Neuron (in vitro differentiated cells): ENCODE measurements at regions not wholly inside any gene's neighbourhood (a gene's known extent, or its start where the extent isn't known, plus 50 kb on each side); places are given as distances from the start of the nearest gene placed in this dataset.
"Not testable (repeated sequence)": the region's sequence is repeated elsewhere in the genome, so short reads cannot be mapped to it uniquely, and the experiment has no call there.

Source experiments
- H2AFZ ChIP-seq: one replicate; pipeline ENCODE4 v1.6.1; 2013; ENCODE audit warnings: low read depth, mild to moderate bottlenecking, inconsistent platforms, low read length, moderate library complexity
- H3K27me3 ChIP-seq: one replicate; pipeline ENCODE4 v1.6.1; 2013; ENCODE audit warnings: low read length; ENCODE audit not compliant: insufficient read depth
- H3K36me3 ChIP-seq: one replicate; pipeline ENCODE4 v1.6.1; 2013; ENCODE audit warnings: low read length; ENCODE audit not compliant: insufficient read depth
- H3K4me1 ChIP-seq: one replicate; pipeline ENCODE4 v1.6.1; 2013; ENCODE audit warnings: low read length; ENCODE audit not compliant: insufficient read depth
- H3K4me3 ChIP-seq: 2 replicates; pipeline ENCODE4 v1.5.1; 2013; ENCODE audit warnings: mild to moderate bottlenecking, low read length, moderate library complexity
- H3K9me3 ChIP-seq: one replicate; pipeline ENCODE4 v1.6.1; 2013; ENCODE audit warnings: low read length

- no peak overlapping the region for H3K4me3 ChIP-seq
- no peaks in the 10 kb centered on the region for H3K27me3 ChIP-seq
- H3K36me3 ChIP-seq, result no peaks in the 10 kb centered on the region
- H3K9me3 ChIP-seq, result no peaks in the 10 kb centered on the region
- no peaks in the 10 kb centered on the region for H3K4me1 ChIP-seq
- H2AFZ ChIP-seq, result no peak overlapping the region
These were observed 550.6 kb upstream of the ACVR2A start for GRCh38 chr2:147293991-147294824.

- H3K27me3 ChIP-seq, result no peaks in the 10 kb centered on the region
- H3K4me1 ChIP-seq, result no peaks in the 10 kb centered on the region
- H3K4me3 ChIP-seq, result no peak overlapping the region
- no peak overlapping the region for H2AFZ ChIP-seq
- H3K36me3 ChIP-seq, result no peaks in the 10 kb centered on the region
- H3K9me3 ChIP-seq, result no peaks in the 10 kb centered on the region
These were observed 556.7 kb upstream of the ACVR2A start for GRCh38 chr2:147288131-147288530.

GRCh38 chr2:147275943-147276342, 568.9 kb upstream of the ACVR2A start:
- no peaks in the 10 kb centered on the region for H3K27me3 ChIP-seq
- peaks cover 3% of the 10 kb centered on the region for H3K4me1 ChIP-seq
- H3K9me3 ChIP-seq, result no peaks in the 10 kb centered on the region
- H3K4me3 ChIP-seq, result no peak overlapping the region
- H2AFZ ChIP-seq, result no peak overlapping the region
- H3K36me3 ChIP-seq, result no peaks in the 10 kb centered on the region

GRCh38 chr2:147273628-147274027, 571.2 kb upstream of the ACVR2A start:
- Histone ChIP-seq H3K36me3 (no peaks in the 10 kb centered on the region), H3K27me3 (no peaks in the 10 kb centered on the region), H2AFZ (no peak overlapping the region), H3K9me3 (peaks cover 9% of the 10 kb centered on the region), H3K4me3 (no peak overlapping the region), H3K4me1 (peaks cover 3% of the 10 kb centered on the region)

- no peaks in the 10 kb centered on the region for H3K36me3 ChIP-seq
- H3K4me1 ChIP-seq, result peaks cover 3% of the 10 kb centered on the region
- no peaks in the 10 kb centered on the region for H3K27me3 ChIP-seq
- H3K4me3 ChIP-seq, result no peak overlapping the region
- H3K9me3 ChIP-seq, result peaks cover 9% of the 10 kb centered on the region
- no peak overlapping the region for H2AFZ ChIP-seq
These were observed 571.7 kb upstream of the ACVR2A start for GRCh38 chr2:147273106-147273505.

- not testable (repeated sequence) for H2AFZ ChIP-seq, H3K27me3 ChIP-seq, H3K36me3 ChIP-seq, H3K4me3 ChIP-seq, H3K4me1 ChIP-seq
- H3K9me3 ChIP-seq, result peaks cover 11% of the 10 kb centered on the region
These were observed 575.2 kb upstream of the ACVR2A start for GRCh38 chr2:147269581-147269980.

- Histone ChIP-seq H3K27me3 (no peaks in the 10 kb centered on the region), H3K4me3 (no peak overlapping the region), H2AFZ (no peak overlapping the region)
These were observed 584.6 kb upstream of the ACVR2A start for GRCh38 chr2:147260241-147260640.

GRCh38 chr2:147255812-147256211, 589.0 kb upstream of the ACVR2A start:
- Histone ChIP-seq H3K27me3 (no peaks in the 10 kb centered on the region), H3K4me3 (no peak overlapping the region), H3K9me3 (no peaks in the 10 kb centered on the region), H2AFZ (no peak overlapping the region), H3K36me3 (no peaks in the 10 kb centered on the region), H3K4me1 (no peaks in the 10 kb centered on the region)

More at GRCh38 chr2:147260241-147260640, 584.6 kb upstream of the ACVR2A start:
- Histone ChIP-seq H3K4me1 (no peaks in the 10 kb centered on the region), H3K36me3 (no peaks in the 10 kb centered on the region), H3K9me3 (no peaks in the 10 kb centered on the region)

- Histone ChIP-seq H3K4me1 (no peaks in the 10 kb centered on the region), H3K9me3 (no peaks in the 10 kb centered on the region), H3K36me3 (no peaks in the 10 kb centered on the region), H3K27me3 (no peaks in the 10 kb centered on the region), H3K4me3 (no peak overlapping the region), H2AFZ (no peak overlapping the region)
These were observed 594.0 kb upstream of the ACVR2A start for GRCh38 chr2:147250652-147251356.

- no peaks in the 10 kb centered on the region for H3K27me3 ChIP-seq
- H3K4me3 ChIP-seq, result no peak overlapping the region
- no peak overlapping the region for H2AFZ ChIP-seq
- H3K36me3 ChIP-seq, result no peaks in the 10 kb centered on the region
- H3K4me1 ChIP-seq, result no peaks in the 10 kb centered on the region
- no peaks in the 10 kb centered on the region for H3K9me3 ChIP-seq
These were observed 597.1 kb upstream of the ACVR2A start for GRCh38 chr2:147247749-147248148.

- H3K4me1 ChIP-seq, result no peaks in the 10 kb centered on the region
- no peak overlapping the region for H3K4me3 ChIP-seq
- H2AFZ ChIP-seq, result no peak overlapping the region
- no peaks in the 10 kb centered on the region for H3K9me3 ChIP-seq
- no peaks in the 10 kb centered on the region for H3K36me3 ChIP-seq
- H3K27me3 ChIP-seq, result no peaks in the 10 kb centered on the region
These were observed 602.4 kb upstream of the ACVR2A start for GRCh38 chr2:147242445-147242844.

GRCh38 chr2:147236601-147237000, 608.2 kb upstream of the ACVR2A start:
- no peak overlapping the region for H2AFZ ChIP-seq
- no peak overlapping the region for H3K4me3 ChIP-seq
- no peaks in the 10 kb centered on the region for H3K9me3 ChIP-seq
- H3K27me3 ChIP-seq, result no peaks in the 10 kb centered on the region
- peaks cover 9% of the 10 kb centered on the region for H3K4me1 ChIP-seq
- no peaks in the 10 kb centered on the region for H3K36me3 ChIP-seq

GRCh38 chr2:147232225-147232669, 612.6 kb upstream of the ACVR2A start:
- no peak overlapping the region for H3K4me3 ChIP-seq
- H3K36me3 ChIP-seq, result no peaks in the 10 kb centered on the region
- no peaks in the 10 kb centered on the region for H3K9me3 ChIP-seq
- H3K4me1 ChIP-seq, result peaks cover 9% of the 10 kb centered on the region
- no peak overlapping the region for H2AFZ ChIP-seq
- H3K27me3 ChIP-seq, result no peaks in the 10 kb centered on the region
